IMR-90 (cell line): ENCODE measurements at regions not wholly inside any gene's neighbourhood (a gene's known extent, or its start where the extent isn't known, plus 50 kb on each side); places are given as distances from the start of the nearest gene placed in this dataset.

Source experiments
- ATAC-seq: fragments of 200-7000 bp; cut with Tn5 transposase; 2 replicates; pipeline ENCODE4 v1.9.1; 2020; ENCODE audit warnings: low read depth, mild to moderate bottlenecking, moderate library complexity
- BruUV-seq: library from RNA; stranded (reverse); fragments of 400-500 nt; replicated peaks from 2 replicates; lab custom pipeline; 2021; lab: Mats Ljungman, UMichigan
- CTCF ChIA-PET: fragments of 300-600 bp; formaldehyde crosslinking; extraction: SDS; loops from one replicate; lab custom pipeline; 2021; ENCODE audit warnings: antibody characterized with exemption; lab: Yijun Ruan, JAX
- POLR2A ChIA-PET: fragments of 300-600 bp; sonication (Branson Sonifier 250); formaldehyde crosslinking; loops from one replicate; lab custom pipeline; 2022; ENCODE audit warnings: antibody characterized with exemption; ENCODE audit not compliant: unreplicated experiment; lab: Charles Lee
- DNase-seq: peaks from one replicate; pipeline ENCODE4 v3.0.0; 2013
- H2AFZ ChIP-seq: replicated peaks from 2 replicates; pipeline ENCODE3; 2013; ENCODE audit warnings: low read length, mild to moderate bottlenecking; ENCODE audit not compliant: poor library complexity
- H2AK5ac ChIP-seq: 2 replicates; pipeline ENCODE4 v1.6.1; 2013; ENCODE audit warnings: low read depth, low read length, inconsistent platforms
- H2AK9ac ChIP-seq: replicated peaks from 2 replicates; pipeline ENCODE3; 2013; ENCODE audit warnings: mild to moderate bottlenecking, low read depth, low read length, moderate library complexity; ENCODE audit not compliant: poor library complexity
- H2BK120ac ChIP-seq: 2 replicates; pipeline ENCODE4 v1.6.1; 2013; ENCODE audit warnings: low read depth, low read length, inconsistent platforms
- H2BK15ac ChIP-seq: 3 replicates; pipeline ENCODE4 v1.6.1; 2013; ENCODE audit warnings: low read depth, low read length, inconsistent platforms
- H2BK20ac ChIP-seq: 2 replicates; pipeline ENCODE4 v1.6.1; 2013; ENCODE audit warnings: low read depth, mild to moderate bottlenecking, inconsistent platforms, low read length, moderate library complexity
- H2BK5ac ChIP-seq: 2 replicates; pipeline ENCODE4 v1.6.1; 2013; ENCODE audit warnings: mild to moderate bottlenecking, low read depth, low read length, inconsistent platforms; ENCODE audit not compliant: poor library complexity, severe bottlenecking
- H3K14ac ChIP-seq: replicated peaks from 2 replicates; pipeline ENCODE4 v1.6.1; 2013; ENCODE audit warnings: low read depth, low read length, inconsistent platforms
- H3K18ac ChIP-seq: 2 replicates; pipeline ENCODE4 v1.6.1; 2013; ENCODE audit warnings: low read depth, low read length, control low read depth
- H3K23ac ChIP-seq: 2 replicates; pipeline ENCODE4 v1.6.1; 2013; ENCODE audit warnings: low read depth, low read length, inconsistent platforms
- H3K27ac ChIP-seq: 2 replicates; pipeline ENCODE4 v1.5.1; 2013; ENCODE audit warnings: mild to moderate bottlenecking, control low read depth, low read length; ENCODE audit not compliant: insufficient read depth
- H3K27me3 ChIP-seq: 2 replicates; pipeline ENCODE4 v1.6.1; 2013; ENCODE audit warnings: low read length; ENCODE audit not compliant: control insufficient read depth, insufficient read depth
- H3K36me3 ChIP-seq: 2 replicates; pipeline ENCODE4 v1.6.1; 2013; ENCODE audit warnings: low read length, mixed read lengths; ENCODE audit not compliant: control insufficient read depth, insufficient read depth
- H3K4ac ChIP-seq: 2 replicates; pipeline ENCODE4 v1.6.1; 2013; ENCODE audit warnings: low read depth, low read length, inconsistent platforms
- H3K4me1 ChIP-seq: 2 replicates; pipeline ENCODE4 v1.6.1; 2013; ENCODE audit warnings: low read length, mixed read lengths; ENCODE audit not compliant: control insufficient read depth, insufficient read depth
- H3K4me2 ChIP-seq: 2 replicates; pipeline ENCODE4 v1.6.1; 2013; ENCODE audit warnings: low read depth, mild to moderate bottlenecking, control low read depth, low read length, moderate library complexity
- H3K4me3 ChIP-seq: 2 replicates; pipeline ENCODE4 v1.5.1; 2013; ENCODE audit warnings: low read depth, mild to moderate bottlenecking, control low read depth, low read length, moderate library complexity; ENCODE audit not compliant: insufficient read depth
- H3K56ac ChIP-seq: 2 replicates; pipeline ENCODE4 v1.6.1; 2013; ENCODE audit warnings: low read length, inconsistent platforms; ENCODE audit not compliant: insufficient read depth; ENCODE audit errors: extremely low read depth
- H3K79me1 ChIP-seq, 2 experiments: 2 replicates each; pipeline ENCODE4 v1.6.1; 2013; ENCODE audit warnings: low read length in 2 of 2, inconsistent platforms in 1 of 2, low read depth in 1 of 2
- H3K9ac ChIP-seq: 2 replicates; pipeline ENCODE4 v1.6.1; 2013; ENCODE audit warnings: low read depth, low read length, control low read depth
- H3K9me1 ChIP-seq: 2 replicates; pipeline ENCODE4 v1.6.1; 2013; ENCODE audit warnings: low read length, inconsistent platforms; ENCODE audit not compliant: insufficient read depth
- H3K9me3 ChIP-seq: 2 replicates; pipeline ENCODE4 v1.6.1; 2013; ENCODE audit warnings: low read length; ENCODE audit not compliant: control insufficient read depth, insufficient read depth
- H4K20me1 ChIP-seq: 2 replicates; pipeline ENCODE4 v1.6.1; 2013; ENCODE audit warnings: low read length, inconsistent platforms; ENCODE audit not compliant: insufficient read depth
- H4K5ac ChIP-seq: 2 replicates; pipeline ENCODE4 v1.6.1; 2013; ENCODE audit warnings: mild to moderate bottlenecking, low read depth, low read length, control low read depth
- H4K8ac ChIP-seq, 2 experiments: 2 replicates each; pipeline ENCODE4 v1.6.1; 2013; ENCODE audit warnings: low read depth in 2 of 2, low read length in 2 of 2, control low read depth in 1 of 2, inconsistent platforms in 1 of 2
- H4K91ac ChIP-seq: 2 replicates; pipeline ENCODE4 v1.6.1; 2013; ENCODE audit warnings: low read depth, low read length, inconsistent platforms; ENCODE audit not compliant: insufficient read depth
- CTCF ChIP-seq: conservative IDR thresholded peaks from 2 replicates; pipeline ENCODE4 v1.5.1; 2012; ENCODE audit warnings: mild to moderate bottlenecking, low read depth, low read length, improper control_type of control experiment
- ELK1 ChIP-seq: fragments of 150-350 bp; IDR thresholded peaks from 2 replicates; pipeline ENCODE4 v1.6.1; 2016; ENCODE audit warnings: low read depth, mild to moderate bottlenecking, low read length, moderate library complexity, borderline replicate concordance
- FOS ChIP-seq: fragments of 150-350 bp; IDR thresholded peaks from 2 replicates; pipeline ENCODE4 v1.6.1; 2016; ENCODE audit warnings: low read depth, low read length
- MXI1 ChIP-seq: IDR thresholded peaks from 2 replicates; pipeline ENCODE4 v1.6.1; 2012; ENCODE audit warnings: low read depth, mild to moderate bottlenecking, low read length, moderate library complexity, borderline replicate concordance
- RCOR1 ChIP-seq: IDR thresholded peaks from 2 replicates; pipeline ENCODE4 v1.6.1; 2012; ENCODE audit warnings: mild to moderate bottlenecking, low read length, improper control_type of control experiment; ENCODE audit not compliant: insufficient replicate concordance
- USF2 ChIP-seq: fragments of 150-350 bp; IDR thresholded peaks from 2 replicates; pipeline ENCODE4 v1.6.1; 2017; ENCODE audit warnings: mild to moderate bottlenecking, antibody characterized with exemption, low read length, low read depth
- WGBS, 2 experiments: methylation state at CpG; one replicate each; pipeline versions ENCODE4 v1.1.5 to v1.1.7; 2013; ENCODE audit warnings: missing lambda C conversion rate in 2 of 2; ENCODE audit not compliant: insufficient read length in 1 of 2; ENCODE audit errors: extremely low coverage in 2 of 2; 5-methylcytosine and 5-hydroxymethylcytosine counted together
- dilution Hi-C: fragments of 300-500 bp; cut with HindIII; formaldehyde crosslinking; loops from one replicate; pipeline ENCODE4 v1.14.3; 2018; ENCODE audit warnings: low sequenced_read_pairs; ENCODE audit not compliant: unreplicated experiment
- in situ Hi-C: fragments of 300-500 bp; cut with MboI; formaldehyde crosslinking; loops from 3 replicates; pipeline ENCODE4 v1.14.3; 2019; ENCODE audit warnings: low sequenced_read_pairs, inconsistent platforms, mixed read lengths
- intact Hi-C: fragments of 100-400 bp; cut with micrococcal nuclease; formaldehyde crosslinking; loops from 2 replicates; pipeline ENCODE4 v1.10.0; 2022

GRCh38 chr4:33467291-33467690, 2747.1 kb downstream of the PCDH7 start:
- in situ Hi-C loops: no loop called here
- H2BK5ac ChIP-seq: no peak overlapping the region
- no peak overlapping the region for H3K18ac ChIP-seq
- no peak overlapping the region for H3K27ac ChIP-seq
- no peaks in the 10 kb centered on the region for H3K9me1 ChIP-seq
- intact Hi-C loops: no loop called here
- no peaks in the 10 kb centered on the region for H3K4me1 ChIP-seq
- DNase-seq (no peak), ATAC-seq (no peak)
- no peak overlapping the region for H3K56ac ChIP-seq
- H3K4me3 ChIP-seq: no peak overlapping the region
- no peaks in the 10 kb centered on the region for H3K36me3 ChIP-seq
- dilution Hi-C loops: no loop called here
- H3K27me3 ChIP-seq: no peaks in the 10 kb centered on the region
- H3K14ac ChIP-seq: no peak overlapping the region
- no peak overlapping the region for H2AK9ac ChIP-seq
- WGBS, 2 experiments: 90% methylated on average over 2 of the region's 13 CpGs; no CpG with 5 or more reads in 1 of the 2 experiments
- H2BK20ac ChIP-seq: no peak overlapping the region
- no peak overlapping the region for H3K9ac ChIP-seq
- H2BK120ac ChIP-seq: no peak overlapping the region
- H3K23ac ChIP-seq: no peak overlapping the region
- no peak overlapping the region for H3K4me2 ChIP-seq
- no peak overlapping the region for H2BK15ac ChIP-seq
- ChIA-PET POLR2A (no interaction called here), CTCF (no interaction called here)
- H3K79me1 ChIP-seq: no peaks in the 10 kb centered on the region
- H4K20me1 ChIP-seq: no peaks in the 10 kb centered on the region
- H3K4ac ChIP-seq: no peak overlapping the region
- H4K91ac ChIP-seq: no peak overlapping the region
- TF ChIP-seq FOS: no peak
- no peak for TF ChIP-seq USF2
- TF ChIP-seq ELK1: no peak
- no peak for TF ChIP-seq CTCF
- TF ChIP-seq MXI1: no peak
- no peak for TF ChIP-seq RCOR1
- no peak overlapping the region for H2AFZ ChIP-seq
- no peak overlapping the region for H2AK5ac ChIP-seq
- H4K5ac ChIP-seq: no peak overlapping the region
- peaks cover 4% of the 10 kb centered on the region for H3K9me3 ChIP-seq
- BruUV-seq: no TSS peak
- H4K8ac ChIP-seq: no peak overlapping the region
